HCT116 (cell line): ENCODE measurements at regions not wholly inside any gene's neighbourhood (a gene's known extent, or its start where the extent isn't known, plus 50 kb on each side); places are given as distances from the start of the nearest gene placed in this dataset.

ENCODE experiments used
- ATAC-seq: fragments of 200-7000 bp; cut with Tn5 transposase; 2 replicates; pipeline ENCODE4 v1.9.1; 2020; ENCODE audit warnings: mild to moderate bottlenecking, moderate library complexity
- BruUV-seq: library from RNA; stranded (reverse); fragments of 400-500 nt; replicated peaks from 2 replicates; lab custom pipeline; 2021; lab: Mats Ljungman, UMichigan
- CTCF ChIA-PET: fragments of 300-600 bp; sonication (Branson Sonifier 250); formaldehyde crosslinking; loops from one replicate; lab custom pipeline; 2021; ENCODE audit warnings: antibody characterized with exemption; lab: Charles Lee
- POLR2A ChIA-PET: fragments of 300-600, 350-600 bp; sonication (Branson Sonifier 250); formaldehyde crosslinking; loops from one replicate; lab custom pipeline; 2021; ENCODE audit warnings: antibody characterized with exemption; lab: Charles Lee
- RAD21 ChIA-PET, 2 experiments: fragments of 300-600 bp; sonication (Branson Sonifier 250); formaldehyde crosslinking; loops; one replicate each; lab custom pipeline; 2023; ENCODE audit warnings: low total read pairs in 2 of 2; ENCODE audit not compliant: uncharacterized antibody in 2 of 2, unreplicated experiment in 2 of 2, low non-redundant PET in 1 of 2; lab: Charles Lee
- DNase-seq: peaks from one replicate; pipeline ENCODE4 v3.0.0-alpha.2; 2010; ENCODE audit warnings: low read depth, low spot score
- H2AFZ ChIP-seq: fragments of 200-600 bp; shearing (Covaris generic), sonication (generic); 2 replicates; pipeline ENCODE4 v1.6.1; 2017; ENCODE audit warnings: low read depth, mixed run types, mixed read lengths, antibody characterized with exemption, low read length; ENCODE audit not compliant: poor library complexity, severe bottlenecking
- H3K27ac ChIP-seq: 2 replicates; pipeline ENCODE4 v1.5.1; 2012; ENCODE audit warnings: low read depth, low read length
- H3K27me3 ChIP-seq: fragments of 200-600 bp; sonication (generic); 2 replicates; pipeline ENCODE4 v1.6.1; 2016; ENCODE audit warnings: mixed run types, low read length, mixed read lengths; ENCODE audit not compliant: insufficient read depth
- H3K36me3 ChIP-seq, 2 experiments: fragments of 200-500 bp in 1 of 2; fragments of 200-600 bp in 1 of 2; sonication (Bioruptor generic) in 1 of 2; sonication (generic) in 1 of 2; 2 replicates each; pipeline versions ENCODE4 v1.5.1 to v1.6.1; 2014 to 2016; ENCODE audit warnings: low read length in 2 of 2, inconsistent platforms in 1 of 2, mixed read lengths in 1 of 2, mixed run types in 1 of 2; ENCODE audit not compliant: insufficient read depth in 2 of 2, control insufficient read depth in 1 of 2
- H3K4me1 ChIP-seq, 2 experiments: fragments of 200-600 bp in 1 of 2; sonication (generic) in 1 of 2; 2 replicates each; pipeline versions ENCODE4 v1.5.1 to v1.6.1; 2012 to 2017; ENCODE audit warnings: low read length in 2 of 2, inconsistent platforms in 1 of 2, mild to moderate bottlenecking in 1 of 2, mixed read lengths in 1 of 2, mixed run types in 1 of 2, moderate library complexity in 1 of 2; ENCODE audit not compliant: insufficient read depth in 2 of 2, control insufficient read depth in 1 of 2
- H3K4me2 ChIP-seq: fragments of 200-600 bp; sonication (generic); 2 replicates; pipeline ENCODE4 v1.6.1; 2017; ENCODE audit warnings: mixed run types, low read length, mixed read lengths
- H3K4me3 ChIP-seq, 2 experiments: fragments of 200-600 bp in 1 of 2; sonication (generic) in 1 of 2; replicated peaks in 1 of 2; 2 replicates each; pipeline ENCODE4 v1.5.1; 2011 to 2016; ENCODE audit warnings: low read length in 2 of 2, control low read depth in 1 of 2, low read depth in 1 of 2, mild to moderate bottlenecking in 1 of 2, mixed read lengths in 1 of 2, mixed run types in 1 of 2
- H3K79me2 ChIP-seq: fragments of 200-600 bp; sonication (generic); 2 replicates; pipeline ENCODE4 v1.6.1; 2017; ENCODE audit warnings: mild to moderate bottlenecking, mixed run types, low read length, moderate library complexity, mixed read lengths; ENCODE audit not compliant: insufficient read depth
- H3K9ac ChIP-seq: fragments of 200-600 bp; sonication (generic); 2 replicates; pipeline ENCODE4 v1.6.1; 2016; ENCODE audit warnings: low read length, mixed read lengths
- H3K9me2 ChIP-seq: fragments of 200-600 bp; sonication (generic), shearing (Covaris generic); 2 replicates; pipeline ENCODE4 v1.6.1; 2017; ENCODE audit warnings: mixed run types, mild to moderate bottlenecking, moderate library complexity; ENCODE audit not compliant: insufficient read depth
- H3K9me3 ChIP-seq, 2 experiments: fragments of 200-500 bp in 1 of 2; fragments of 200-600 bp in 1 of 2; sonication (Bioruptor generic) in 1 of 2; sonication (generic) in 1 of 2; 2 replicates each; pipeline ENCODE4 v1.6.1; 2014 to 2017; ENCODE audit warnings: low read length in 2 of 2, mixed read lengths in 2 of 2, inconsistent platforms in 1 of 2, low read depth in 1 of 2, mild to moderate bottlenecking in 1 of 2, mixed run types in 1 of 2, moderate library complexity in 1 of 2; ENCODE audit not compliant: control insufficient read depth in 1 of 2, insufficient read depth in 1 of 2
- H4K20me1 ChIP-seq: fragments of 200-600 bp; sonication (generic), shearing (Covaris generic); 2 replicates; pipeline ENCODE4 v1.6.1; 2017; ENCODE audit warnings: mixed run types, mild to moderate bottlenecking, moderate library complexity; ENCODE audit not compliant: insufficient read depth
- ATF3 ChIP-seq: IDR thresholded peaks from 2 replicates; pipeline ENCODE4 v1.6.1; 2012
- CEBPB ChIP-seq: IDR thresholded peaks from 2 replicates; pipeline ENCODE4 v1.6.1; 2012; ENCODE audit warnings: low read depth
- CTCF ChIP-seq, 3 experiments: fragments of 200-600 bp in 1 of 3; sonication (generic) in 1 of 3; IDR thresholded peaks in 2 of 3; conservative IDR thresholded peaks in 1 of 3; 2 replicates each; pipeline ENCODE4 v1.5.1; 2012 to 2017; ENCODE audit warnings: low read depth in 2 of 3, low read length in 2 of 3, antibody characterized with exemption in 1 of 3, borderline replicate concordance in 1 of 3, control low read depth in 1 of 3, mild to moderate bottlenecking in 1 of 3, mixed read lengths in 1 of 3, mixed run types in 1 of 3, moderate library complexity in 1 of 3; ENCODE audit not compliant: insufficient read depth in 1 of 3
- EGR1 ChIP-seq: IDR thresholded peaks from 2 replicates; pipeline ENCODE4 v1.6.1; 2012; ENCODE audit warnings: low read depth
- FOSL1 ChIP-seq: IDR thresholded peaks from 2 replicates; pipeline ENCODE4 v1.6.1; 2012; ENCODE audit warnings: low read depth
- MAX ChIP-seq: IDR thresholded peaks from 2 replicates; pipeline ENCODE4 v1.6.1; 2012
- SP1 ChIP-seq: IDR thresholded peaks from 2 replicates; pipeline ENCODE4 v1.6.1; 2012; ENCODE audit warnings: low read depth
- SRF ChIP-seq: IDR thresholded peaks from 2 replicates; pipeline ENCODE4 v1.6.1; 2012; ENCODE audit warnings: low read depth
- YY1 ChIP-seq: IDR thresholded peaks from 2 replicates; pipeline ENCODE4 v1.6.1; 2011; ENCODE audit warnings: low read length, low read depth, moderate library complexity, mild to moderate bottlenecking; ENCODE audit not compliant: insufficient replicate concordance; ENCODE audit errors: extremely low read depth
- ZBTB33 ChIP-seq: IDR thresholded peaks from 2 replicates; pipeline ENCODE4 v1.6.1; 2011; ENCODE audit warnings: mild to moderate bottlenecking, low read length, moderate library complexity; ENCODE audit not compliant: insufficient replicate concordance; ENCODE audit errors: extremely low read depth
- intact Hi-C: fragments of 100-400 bp; cut with micrococcal nuclease; formaldehyde crosslinking; loops from 2 replicates; pipeline ENCODE4 v1.10.0; 2022

- RAD21 ChIA-PET: no interaction called here
- no peaks in the 10 kb centered on the region; the same call in 1 of the 2 replicates for H3K9me2 ChIP-seq
- POLR2A ChIA-PET: no interaction called here
Observed at GRCh38 chr5:125281667-125282066, 535.2 kb upstream of the ZNF608 start.

GRCh38 chr5:125283372-125283771, 536.9 kb upstream of the ZNF608 start:
- Histone ChIP-seq H3K79me2 (no peaks in the 10 kb centered on the region), H3K4me2 (no peak overlapping the region), H3K9me3 (no peaks in the 10 kb centered on the region), H3K4me3 (no peak overlapping the region), H3K36me3 (no peaks in the 10 kb centered on the region), H2AFZ (no peak overlapping the region), H3K9ac (no peak overlapping the region), H3K27ac (no peak overlapping the region), H3K9me2 (no peaks in the 10 kb centered on the region; the same call in 1 of the 2 replicates), H4K20me1 (no peaks in the 10 kb centered on the region), H3K4me1 (peaks cover 0 to 1% of the 10 kb centered on the region in 2 experiments; a peak in 2 of 4 replicates), H3K27me3 (no peaks in the 10 kb centered on the region)
- POLR2A ChIA-PET: no interaction called here
- ATAC-seq (no peak), DNase-seq (no peak)
- intact Hi-C loops: no loop called here
- CTCF ChIA-PET: no interaction called here
- no TSS peak for BruUV-seq
- no peak for TF ChIP-seq YY1
- no peak for TF ChIP-seq SRF
- no peak for TF ChIP-seq EGR1
- TF ChIP-seq CTCF (IDR thresholded peaks at IDR 0.05 in 2 of 3, conservative IDR thresholded peaks at IDR 0.05 in 1 of 3; ENCODE audit: borderline replicate concordance in 1 of 3, insufficient read depth in 1 of 3, low read depth in 2 of 3, low read length in 2 of 3): no peak
- TF ChIP-seq MAX: no peak
- TF ChIP-seq ZBTB33: no peak
- TF ChIP-seq, all 23 proteins: peak for 0
- RAD21 ChIA-PET: no interaction called here

More at GRCh38 chr5:125281667-125282066, 535.2 kb upstream of the ZNF608 start:
- H3K9me3 ChIP-seq: no peaks in the 10 kb centered on the region
- TF ChIP-seq ATF3: no peak
- TF ChIP-seq CEBPB: no peak
- TF ChIP-seq SP1: no peak
- no peak for TF ChIP-seq FOSL1
- TF ChIP-seq, all 23 proteins: peak for 0
- no peak overlapping the region for H3K9ac ChIP-seq
- H3K4me2 ChIP-seq: no peak overlapping the region
- H3K27me3 ChIP-seq: no peaks in the 10 kb centered on the region
- ATAC-seq: no peak
- H4K20me1 ChIP-seq: no peaks in the 10 kb centered on the region
- H3K27ac ChIP-seq: no peak overlapping the region
- H3K79me2 ChIP-seq: no peaks in the 10 kb centered on the region
- H2AFZ ChIP-seq: no peak overlapping the region
- BruUV-seq: no TSS peak
- H3K36me3 ChIP-seq: no peaks in the 10 kb centered on the region
- intact Hi-C loops: no loop called here
- no peak overlapping the region for H3K4me3 ChIP-seq
- peaks cover 9 to 18% of the 10 kb centered on the region in 2 experiments for H3K4me1 ChIP-seq
- CTCF ChIA-PET: no interaction called here
- DNase-seq: no peak
